ENCODE measurements at regions not wholly inside any gene's neighbourhood (a gene's known extent, or its start where the extent isn't known, plus 50 kb on each side); places are given as distances from the start of the nearest gene placed in this dataset.

GRCh38 chrX:116872931-116873330, 410.2 kb upstream of the CT83 start:
- no peak overlapping the region for H3K4me3 ChIP-seq (ENCODE audit: low read length)
- intact Hi-C loops (cut with DNase I, micrococcal nuclease), result no loop called here
- no peak for ATAC-seq (ENCODE audit: poor library complexity)
- no peak overlapping the region for H3K27ac Mint-ChIP-seq
- H3K36me3 ChIP-seq (ENCODE audit: insufficient read depth, low read length), result no peaks in the 10 kb centered on the region
- H3K9me3 ChIP-seq (ENCODE audit: control insufficient read depth in 1 of 2, insufficient read depth in 1 of 2, low read length in 2 of 2), result no peaks in the 10 kb centered on the region
- ChIA-PET POLR2A (no interaction called here), CTCF (no interaction called here)
- no peaks in the 10 kb centered on the region for H3K4me1 Mint-ChIP-seq (ENCODE audit: low read depth)
- H3K27ac ChIP-seq (ENCODE audit: low read depth in 1 of 2, low read length in 2 of 2), result no peak overlapping the region
- H3K36me3 Mint-ChIP-seq (ENCODE audit: low read depth), result no peaks in the 10 kb centered on the region
- DNase-seq, result no peak
- no peaks in the 10 kb centered on the region for H3K4me1 ChIP-seq (ENCODE audit: insufficient read depth, low read length)
- TF ChIP-seq CTCF (IDR thresholded peaks at IDR 0.05), result no peak
- no peaks in the 10 kb centered on the region for H3K27me3 ChIP-seq (ENCODE audit: control insufficient read depth in 1 of 2, insufficient read depth in 2 of 2, low read length in 2 of 2)
- H3K4me3 Mint-ChIP-seq, result no peak overlapping the region
- H3K9me3 Mint-ChIP-seq, result no peaks in the 10 kb centered on the region
- H3K27me3 Mint-ChIP-seq, result no peaks in the 10 kb centered on the region

- Histone ChIP-seq H3K36me3 (ENCODE audit: insufficient read depth, low read length) (no peaks in the 10 kb centered on the region), H3K9me3 (ENCODE audit: control insufficient read depth in 1 of 2, insufficient read depth in 1 of 2, low read length in 2 of 2) (no peaks in the 10 kb centered on the region), H3K4me3 (ENCODE audit: low read length) (no peak overlapping the region), H3K27me3 (ENCODE audit: control insufficient read depth in 1 of 2, insufficient read depth in 2 of 2, low read length in 2 of 2) (no peaks in the 10 kb centered on the region), H3K4me1 (ENCODE audit: insufficient read depth, low read length) (no peaks in the 10 kb centered on the region), H3K27ac (ENCODE audit: low read depth in 1 of 2, low read length in 2 of 2) (no peak overlapping the region)
- no peak for TF ChIP-seq CTCF (IDR thresholded peaks at IDR 0.05)
- Mint-ChIP-seq H3K27me3 (no peaks in the 10 kb centered on the region), H3K27ac (no peak overlapping the region), H3K36me3 (ENCODE audit: low read depth) (no peaks in the 10 kb centered on the region), H3K4me1 (ENCODE audit: low read depth) (no peaks in the 10 kb centered on the region), H3K4me3 (no peak overlapping the region), H3K9me3 (no peaks in the 10 kb centered on the region)
- ChIA-PET POLR2A (no interaction called here), CTCF (no interaction called here)
- DNase-seq (no peak), ATAC-seq (ENCODE audit: poor library complexity) (no peak)
- intact Hi-C loops (cut with DNase I, micrococcal nuclease), result no loop called here
These were observed 400.3 kb upstream of the CT83 start for GRCh38 chrX:116863029-116863428.

DNA sequence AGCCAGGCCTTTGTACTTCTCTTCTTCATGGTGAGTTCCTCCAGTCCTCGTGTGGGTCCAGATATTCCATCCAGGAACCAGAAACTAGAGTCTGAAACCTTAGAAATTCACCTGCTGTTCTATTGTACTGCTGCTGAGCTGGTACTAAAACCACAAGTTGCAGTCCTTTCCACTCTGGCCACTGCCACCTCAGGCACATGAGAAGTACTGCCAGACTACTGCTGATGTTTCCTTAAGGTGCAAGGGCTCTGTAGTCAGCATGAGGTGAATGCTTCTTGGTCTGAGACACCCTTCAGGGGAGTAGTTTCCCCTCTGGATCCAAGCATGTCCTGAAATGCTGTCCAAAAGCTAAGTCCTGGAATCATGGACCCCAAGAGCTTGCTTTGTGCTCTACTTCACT, 399.6 kb upstream of the CT83 start:
- no peak overlapping the region for H3K4me3 Mint-ChIP-seq
- Histone ChIP-seq H3K27ac (ENCODE audit: low read depth in 1 of 2, low read length in 2 of 2) (no peak overlapping the region), H3K4me3 (ENCODE audit: low read length) (no peak overlapping the region), H3K4me1 (ENCODE audit: insufficient read depth, low read length) (no peaks in the 10 kb centered on the region), H3K36me3 (ENCODE audit: insufficient read depth, low read length) (no peaks in the 10 kb centered on the region), H3K9me3 (ENCODE audit: control insufficient read depth in 1 of 2, insufficient read depth in 1 of 2, low read length in 2 of 2) (no peaks in the 10 kb centered on the region), H3K27me3 (ENCODE audit: control insufficient read depth in 1 of 2, insufficient read depth in 2 of 2, low read length in 2 of 2) (no peaks in the 10 kb centered on the region)
- H3K27ac Mint-ChIP-seq, result no peak overlapping the region
- H3K27me3 Mint-ChIP-seq, result no peaks in the 10 kb centered on the region
- ATAC-seq (ENCODE audit: poor library complexity) (no peak), DNase-seq (no peak)
- POLR2A ChIA-PET, result no interaction called here
- no peaks in the 10 kb centered on the region for H3K4me1 Mint-ChIP-seq (ENCODE audit: low read depth)
- H3K9me3 Mint-ChIP-seq, result no peaks in the 10 kb centered on the region
- CTCF ChIA-PET, result no interaction called here
- no peaks in the 10 kb centered on the region for H3K36me3 Mint-ChIP-seq (ENCODE audit: low read depth)
- TF ChIP-seq CTCF (IDR thresholded peaks at IDR 0.05), result no peak
- intact Hi-C loops (cut with DNase I, micrococcal nuclease), result no loop called here

All from CD4-positive, alpha-beta T cell (primary cell).